ENCODE measurements at regions not wholly inside any gene's neighbourhood (a gene's known extent, or its start where the extent isn't known, plus 50 kb on each side); places are given as distances from the start of the nearest gene placed in this dataset.

GRCh38 chr2:122174061-122174460, 418.6 kb downstream of the TSN start (continued):
- TF ChIP-seq, protein P1, sequence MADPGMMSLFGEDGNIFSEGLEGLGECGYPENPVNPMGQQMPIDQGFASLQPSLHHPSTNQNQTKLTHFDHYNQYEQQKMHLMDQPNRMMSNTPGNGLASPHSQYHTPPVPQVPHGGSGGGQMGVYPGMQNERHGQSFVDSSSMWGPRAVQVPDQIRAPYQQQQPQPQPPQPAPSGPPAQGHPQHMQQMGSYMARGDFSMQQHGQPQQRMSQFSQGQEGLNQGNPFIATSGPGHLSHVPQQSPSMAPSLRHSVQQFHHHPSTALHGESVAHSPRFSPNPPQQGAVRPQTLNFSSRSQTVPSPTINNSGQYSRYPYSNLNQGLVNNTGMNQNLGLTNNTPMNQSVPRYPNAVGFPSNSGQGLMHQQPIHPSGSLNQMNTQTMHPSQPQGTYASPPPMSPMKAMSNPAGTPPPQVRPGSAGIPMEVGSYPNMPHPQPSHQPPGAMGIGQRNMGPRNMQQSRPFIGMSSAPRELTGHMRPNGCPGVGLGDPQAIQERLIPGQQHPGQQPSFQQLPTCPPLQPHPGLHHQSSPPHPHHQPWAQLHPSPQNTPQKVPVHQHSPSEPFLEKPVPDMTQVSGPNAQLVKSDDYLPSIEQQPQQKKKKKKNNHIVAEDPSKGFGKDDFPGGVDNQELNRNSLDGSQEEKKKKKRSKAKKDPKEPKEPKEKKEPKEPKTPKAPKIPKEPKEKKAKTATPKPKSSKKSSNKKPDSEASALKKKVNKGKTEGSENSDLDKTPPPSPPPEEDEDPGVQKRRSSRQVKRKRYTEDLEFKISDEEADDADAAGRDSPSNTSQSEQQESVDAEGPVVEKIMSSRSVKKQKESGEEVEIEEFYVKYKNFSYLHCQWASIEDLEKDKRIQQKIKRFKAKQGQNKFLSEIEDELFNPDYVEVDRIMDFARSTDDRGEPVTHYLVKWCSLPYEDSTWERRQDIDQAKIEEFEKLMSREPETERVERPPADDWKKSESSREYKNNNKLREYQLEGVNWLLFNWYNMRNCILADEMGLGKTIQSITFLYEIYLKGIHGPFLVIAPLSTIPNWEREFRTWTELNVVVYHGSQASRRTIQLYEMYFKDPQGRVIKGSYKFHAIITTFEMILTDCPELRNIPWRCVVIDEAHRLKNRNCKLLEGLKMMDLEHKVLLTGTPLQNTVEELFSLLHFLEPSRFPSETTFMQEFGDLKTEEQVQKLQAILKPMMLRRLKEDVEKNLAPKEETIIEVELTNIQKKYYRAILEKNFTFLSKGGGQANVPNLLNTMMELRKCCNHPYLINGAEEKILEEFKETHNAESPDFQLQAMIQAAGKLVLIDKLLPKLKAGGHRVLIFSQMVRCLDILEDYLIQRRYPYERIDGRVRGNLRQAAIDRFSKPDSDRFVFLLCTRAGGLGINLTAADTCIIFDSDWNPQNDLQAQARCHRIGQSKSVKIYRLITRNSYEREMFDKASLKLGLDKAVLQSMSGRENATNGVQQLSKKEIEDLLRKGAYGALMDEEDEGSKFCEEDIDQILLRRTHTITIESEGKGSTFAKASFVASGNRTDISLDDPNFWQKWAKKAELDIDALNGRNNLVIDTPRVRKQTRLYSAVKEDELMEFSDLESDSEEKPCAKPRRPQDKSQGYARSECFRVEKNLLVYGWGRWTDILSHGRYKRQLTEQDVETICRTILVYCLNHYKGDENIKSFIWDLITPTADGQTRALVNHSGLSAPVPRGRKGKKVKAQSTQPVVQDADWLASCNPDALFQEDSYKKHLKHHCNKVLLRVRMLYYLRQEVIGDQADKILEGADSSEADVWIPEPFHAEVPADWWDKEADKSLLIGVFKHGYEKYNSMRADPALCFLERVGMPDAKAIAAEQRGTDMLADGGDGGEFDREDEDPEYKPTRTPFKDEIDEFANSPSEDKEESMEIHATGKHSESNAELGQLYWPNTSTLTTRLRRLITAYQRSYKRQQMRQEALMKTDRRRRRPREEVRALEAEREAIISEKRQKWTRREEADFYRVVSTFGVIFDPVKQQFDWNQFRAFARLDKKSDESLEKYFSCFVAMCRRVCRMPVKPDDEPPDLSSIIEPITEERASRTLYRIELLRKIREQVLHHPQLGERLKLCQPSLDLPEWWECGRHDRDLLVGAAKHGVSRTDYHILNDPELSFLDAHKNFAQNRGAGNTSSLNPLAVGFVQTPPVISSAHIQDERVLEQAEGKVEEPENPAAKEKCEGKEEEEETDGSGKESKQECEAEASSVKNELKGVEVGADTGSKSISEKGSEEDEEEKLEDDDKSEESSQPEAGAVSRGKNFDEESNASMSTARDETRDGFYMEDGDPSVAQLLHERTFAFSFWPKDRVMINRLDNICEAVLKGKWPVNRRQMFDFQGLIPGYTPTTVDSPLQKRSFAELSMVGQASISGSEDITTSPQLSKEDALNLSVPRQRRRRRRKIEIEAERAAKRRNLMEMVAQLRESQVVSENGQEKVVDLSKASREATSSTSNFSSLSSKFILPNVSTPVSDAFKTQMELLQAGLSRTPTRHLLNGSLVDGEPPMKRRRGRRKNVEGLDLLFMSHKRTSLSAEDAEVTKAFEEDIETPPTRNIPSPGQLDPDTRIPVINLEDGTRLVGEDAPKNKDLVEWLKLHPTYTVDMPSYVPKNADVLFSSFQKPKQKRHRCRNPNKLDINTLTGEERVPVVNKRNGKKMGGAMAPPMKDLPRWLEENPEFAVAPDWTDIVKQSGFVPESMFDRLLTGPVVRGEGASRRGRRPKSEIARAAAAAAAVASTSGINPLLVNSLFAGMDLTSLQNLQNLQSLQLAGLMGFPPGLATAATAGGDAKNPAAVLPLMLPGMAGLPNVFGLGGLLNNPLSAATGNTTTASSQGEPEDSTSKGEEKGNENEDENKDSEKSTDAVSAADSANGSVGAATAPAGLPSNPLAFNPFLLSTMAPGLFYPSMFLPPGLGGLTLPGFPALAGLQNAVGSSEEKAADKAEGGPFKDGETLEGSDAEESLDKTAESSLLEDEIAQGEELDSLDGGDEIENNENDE (IDR thresholded peaks at IDR 0.05; ENCODE audit: insufficient replicate concordance, low read length): no peak
- TF ChIP-seq ATF3 (IDR thresholded peaks at IDR 0.05; ENCODE audit: insufficient read depth, low read depth, low read length) (no peak), GTF2F1 (IDR thresholded peaks at IDR 0.05; ENCODE audit: borderline replicate concordance, low read depth, low read length) (no peak), SP1 (IDR thresholded peaks at IDR 0.05; ENCODE audit: low read depth, low read length) (no peak), BCL11A (IDR thresholded peaks at IDR 0.05; ENCODE audit: low read depth in 2 of 2, low read length in 2 of 2) (no peak), EGR1 (IDR thresholded peaks at IDR 0.05; ENCODE audit: borderline replicate concordance, low read depth, low read length) (no peak), RFX5 (IDR thresholded peaks at IDR 0.05; ENCODE audit: borderline replicate concordance, low read depth, low read length) (no peak), POU5F1 (IDR thresholded peaks at IDR 0.05; ENCODE audit: low read depth, low read length) (no peak), FOSL1 (IDR thresholded peaks at IDR 0.05; ENCODE audit: insufficient read depth, low read depth, low read length) (no peak), EZH2 (IDR thresholded peaks at IDR 0.05; ENCODE audit: low read depth, low read length, severe bottlenecking) (no peak)
- TF ChIP-seq, protein P2, sequence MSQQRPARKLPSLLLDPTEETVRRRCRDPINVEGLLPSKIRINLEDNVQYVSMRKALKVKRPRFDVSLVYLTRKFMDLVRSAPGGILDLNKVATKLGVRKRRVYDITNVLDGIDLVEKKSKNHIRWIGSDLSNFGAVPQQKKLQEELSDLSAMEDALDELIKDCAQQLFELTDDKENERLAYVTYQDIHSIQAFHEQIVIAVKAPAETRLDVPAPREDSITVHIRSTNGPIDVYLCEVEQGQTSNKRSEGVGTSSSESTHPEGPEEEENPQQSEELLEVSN (IDR thresholded peaks at IDR 0.05): no peak
